ENCODE measurements at regions not wholly inside any gene's neighbourhood (a gene's known extent, or its start where the extent isn't known, plus 50 kb on each side); places are given as distances from the start of the nearest gene placed in this dataset.

- no peak overlapping the region for H2BK12ac ChIP-seq (ENCODE audit: low read depth, low read length)
- no peak overlapping the region for H2BK20ac ChIP-seq (ENCODE audit: low read length)
- no peaks in the 10 kb centered on the region for H3K79me1 ChIP-seq (ENCODE audit: low read depth, low read length)
- no peak overlapping the region for H2AFZ ChIP-seq (ENCODE audit: low read length)
- WGBS, 2 experiments (ENCODE audit: extremely low coverage in 1 of 2, insufficient coverage in 1 of 2, insufficient read length in 1 of 2, insufficient replicate concordance in 2 of 2, low coverage in 1 of 2, low lambda C conversion rate in 2 of 2, missing lambda C conversion rate in 1 of 2), result 92% methylated on average over 4 of the region's 4 CpGs; no CpG with 5 or more reads in 1 of the 2 experiments
- no peak overlapping the region for H2BK15ac ChIP-seq (ENCODE audit: low read length)
- H3K9me3 ChIP-seq (ENCODE audit: insufficient read depth in 2 of 2, low read depth in 1 of 2, low read length in 1 of 2), result peaks cover 1 to 2% of the 10 kb centered on the region in 2 experiments; a peak in 2 of 4 replicates
- no peak overlapping the region for H2AK5ac ChIP-seq (ENCODE audit: low read depth, low read length)
- peaks cover 0 to 1% (median 0%) of the 10 kb centered on the region in 4 experiments; a peak in 1 of 7 replicates for H3K27me3 ChIP-seq (replicated peaks in 1 of 4; ENCODE audit: control insufficient read depth in 3 of 4, extremely low read depth in 1 of 4, insufficient read depth in 3 of 4, low read length in 3 of 4)
- no peaks in the 10 kb centered on the region for H3K23me2 ChIP-seq (ENCODE audit: low read depth, low read length)
- no peak overlapping the region for H4K8ac ChIP-seq (ENCODE audit: extremely low read depth, insufficient read depth, low read length)
- CTCF ChIA-PET (ENCODE audit: partially characterized antibody), result interaction anchor here (0.8 to 1.0 kb wide), 2 partner anchors 10 to 302 kb away, joined by 3 read pairs; no protein-coding TSS in a partner anchor
- H2BK5ac ChIP-seq (ENCODE audit: low read depth, low read length), result no peak overlapping the region
- H4K20me1 ChIP-seq (replicated peaks in 1 of 2; ENCODE audit: control insufficient read depth in 1 of 2, insufficient read depth in 2 of 2, low read length in 2 of 2), result no peaks in the 10 kb centered on the region
- no peak for DNase-seq (ENCODE audit: low read depth in 1 of 2, low spot score in 2 of 2)
- no peak overlapping the region for H3K4me2 ChIP-seq (ENCODE audit: insufficient read depth in 1 of 2, low read depth in 2 of 2, low read length in 2 of 2)
- no peak overlapping the region for H4K91ac ChIP-seq (replicated peaks; ENCODE audit: insufficient read length, low read length)
- H2BK120ac ChIP-seq (replicated peaks; ENCODE audit: low read depth, low read length), result no peak overlapping the region
- H3K27ac ChIP-seq (ENCODE audit: low read depth, low read length), result no peak overlapping the region
- no peak overlapping the region for H3K4ac ChIP-seq (replicated peaks; ENCODE audit: insufficient read length, low read depth, low read length)
- FAIRE-seq, result no peak
- H3K23ac ChIP-seq (ENCODE audit: insufficient read length), result no peak overlapping the region
- H3K4me3 ChIP-seq (ENCODE audit: extremely low read depth in 1 of 4, insufficient read depth in 2 of 4, low read depth in 3 of 4, low read length in 4 of 4), result no peak overlapping the region
- POLR2A ChIA-PET (ENCODE audit: partially characterized antibody), result interaction anchor here (1.2 kb wide), 1 partner anchor 57 kb away, joined by 3 read pairs; no protein-coding TSS in a partner anchor
- H4K5ac ChIP-seq (ENCODE audit: insufficient read length, low read depth, low read length), result no peak overlapping the region
- no peak overlapping the region for H3K56ac ChIP-seq (replicated peaks; ENCODE audit: insufficient read length, low read depth, low read length)
- no peak overlapping the region for H3K9ac ChIP-seq (replicated peaks in 1 of 4; ENCODE audit: extremely low read depth in 1 of 4, low read depth in 3 of 4, low read length in 3 of 4)
- no peak overlapping the region for H3K14ac ChIP-seq (ENCODE audit: insufficient read length)
- H3K36me3 ChIP-seq (ENCODE audit: control insufficient read depth in 2 of 4, insufficient read depth in 4 of 4, low read length in 3 of 4), result no peaks in the 10 kb centered on the region; a peak in 1 of 8 replicates
- H3K79me2 ChIP-seq (ENCODE audit: control insufficient read depth in 1 of 2, insufficient read depth in 2 of 2, low read length in 2 of 2), result no peaks in the 10 kb centered on the region
- no peaks in the 10 kb centered on the region for H3K4me1 ChIP-seq (replicated peaks in 1 of 4; ENCODE audit: control insufficient read depth in 3 of 4, insufficient read depth in 4 of 4, low read length in 3 of 4)
- H3K18ac ChIP-seq (ENCODE audit: extremely low read depth, low read length), result no peak overlapping the region
- TF ChIP-seq, protein P1, sequence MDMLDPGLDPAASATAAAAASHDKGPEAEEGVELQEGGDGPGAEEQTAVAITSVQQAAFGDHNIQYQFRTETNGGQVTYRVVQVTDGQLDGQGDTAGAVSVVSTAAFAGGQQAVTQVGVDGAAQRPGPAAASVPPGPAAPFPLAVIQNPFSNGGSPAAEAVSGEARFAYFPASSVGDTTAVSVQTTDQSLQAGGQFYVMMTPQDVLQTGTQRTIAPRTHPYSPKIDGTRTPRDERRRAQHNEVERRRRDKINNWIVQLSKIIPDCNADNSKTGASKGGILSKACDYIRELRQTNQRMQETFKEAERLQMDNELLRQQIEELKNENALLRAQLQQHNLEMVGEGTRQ (IDR thresholded peaks at IDR 0.05; ENCODE audit: low read length), result no peak
- TF ChIP-seq BACH1 (IDR thresholded peaks at IDR 0.05; ENCODE audit: low read length), result no peak
- no peak for TF ChIP-seq GTF2F1 (IDR thresholded peaks at IDR 0.05; ENCODE audit: borderline replicate concordance, low read depth, low read length)
- TF ChIP-seq SAP30 (IDR thresholded peaks at IDR 0.05; ENCODE audit: insufficient read depth, insufficient replicate concordance, low read length), result no peak
- no peak for TF ChIP-seq SUZ12 (IDR thresholded peaks at IDR 0.05; ENCODE audit: low read length)
- no peak for TF ChIP-seq CTBP2 (IDR thresholded peaks at IDR 0.05; ENCODE audit: borderline replicate concordance, insufficient read depth, insufficient read length, low read length)
- TF ChIP-seq TBP (IDR thresholded peaks at IDR 0.05; ENCODE audit: low read depth, low read length), result no peak
- no peak for TF ChIP-seq ZNF274 (IDR thresholded peaks at IDR 0.05; ENCODE audit: borderline replicate concordance, extremely low read depth, low read length)
- TF ChIP-seq ATF2 (IDR thresholded peaks at IDR 0.05; ENCODE audit: low read length), result no peak
These were observed 103.4 kb upstream of the KCNE2 start for GRCh38 chr21:34260277-34261008.

Measured in H1 (cell line).